C1 segment of cervical spinal cord (tissue), 14 donors: ENCODE measurements at regions not wholly inside any gene's neighbourhood (a gene's known extent, or its start where the extent isn't known, plus 50 kb on each side); places are given as distances from the start of the nearest gene placed in this dataset.

ENCODE experiments used
- DNase-seq, 14 donors: peaks; one replicate each; lab custom pipeline; 2025; lab: John Stamatoyannopoulos, UW

- peak in 1 of 14 donors; percentile 39 for DNase-seq
Observed at GRCh38 chr18:78914249-78914935, 65.2 kb upstream of the SALL3 start.

DNA sequence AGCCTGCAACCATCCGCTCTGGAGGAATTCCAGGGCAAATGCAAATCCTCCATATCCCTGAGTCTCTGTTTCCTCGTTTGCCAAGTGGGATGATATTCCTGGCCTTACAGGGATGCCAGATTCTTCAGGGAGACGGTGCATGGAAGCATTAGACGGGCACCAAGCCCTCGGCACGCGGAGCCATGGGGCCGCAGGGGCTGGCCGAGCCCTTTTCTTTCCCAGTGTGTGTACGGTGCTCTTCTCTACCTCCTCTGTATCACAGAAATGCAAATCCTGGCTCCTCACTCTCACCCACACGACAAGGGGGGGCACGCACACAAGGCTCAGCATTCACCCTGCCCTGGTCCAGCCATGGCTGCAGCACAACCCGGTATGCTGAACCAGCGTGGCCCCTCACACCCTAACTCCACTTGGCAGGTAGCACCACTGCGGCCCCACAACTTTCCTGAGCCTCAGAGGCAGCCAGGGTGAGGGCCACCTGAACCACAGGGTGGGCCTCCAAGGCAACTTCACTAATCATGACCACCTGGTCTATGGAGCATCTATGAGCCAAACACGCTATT, 64.1 kb upstream of the SALL3 start:
- no peak for DNase-seq

DNA sequence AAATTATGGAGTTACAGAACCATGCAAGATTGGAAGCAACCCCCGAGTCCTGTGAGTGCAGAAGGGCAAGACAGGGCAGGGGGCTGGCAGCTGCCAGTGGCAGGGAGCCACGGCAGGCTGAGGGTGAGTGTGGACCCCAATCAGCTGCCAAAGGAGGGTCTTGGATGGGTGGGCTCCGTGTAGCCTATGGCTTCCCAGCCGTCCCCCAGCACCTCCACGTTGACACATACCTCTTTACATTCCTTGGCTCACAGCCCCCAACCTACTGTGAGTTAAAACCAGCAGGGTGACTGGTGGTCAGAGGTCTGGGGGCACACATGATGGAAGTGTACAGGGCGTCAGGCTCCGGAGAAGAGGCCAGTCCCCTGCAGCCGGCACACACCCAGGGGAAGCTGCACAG, 60.9 kb upstream of the SALL3 start:
- no peak for DNase-seq

- no peak for DNase-seq
Observed at GRCh38 chr18:78919956-78920355, 59.7 kb upstream of the SALL3 start.

DNA sequence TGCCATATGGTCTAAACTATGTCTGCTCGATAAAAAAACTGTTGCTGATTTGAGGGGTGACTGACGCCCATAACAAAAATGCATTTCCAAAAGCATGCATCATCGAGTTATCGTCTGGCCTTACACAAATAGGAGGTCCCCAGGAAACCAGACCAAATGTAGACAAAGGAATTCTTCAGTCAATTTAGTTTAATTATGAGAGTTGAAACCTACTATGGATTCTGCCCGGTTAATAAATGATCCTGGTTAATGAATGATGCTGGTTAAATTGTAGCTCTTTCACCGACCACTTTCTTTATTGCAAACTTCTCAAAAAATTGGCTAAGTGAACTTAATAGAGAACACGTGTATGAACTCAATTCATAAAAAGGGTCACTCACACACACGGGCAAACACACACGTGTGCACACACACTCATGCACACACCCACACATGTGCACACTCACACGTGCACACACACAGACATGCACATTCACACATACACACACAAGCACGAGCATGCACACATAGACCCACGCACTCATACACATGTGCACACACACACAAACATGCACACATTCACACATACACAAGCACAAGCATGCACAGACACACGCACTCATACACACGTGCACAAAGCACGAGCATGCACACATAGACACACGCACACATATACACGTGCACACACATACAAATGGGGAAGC, 59.0 kb upstream of the SALL3 start:
- no peak for DNase-seq

GRCh38 chr18:78922856-78923255, 56.8 kb upstream of the SALL3 start:
- DNase-seq, result no peak

- DNase-seq, result no peak
Observed at GRCh38 chr18:78924301-78924700, 55.3 kb upstream of the SALL3 start.

GRCh38 chr18:78924786-78925540, 54.7 kb upstream of the SALL3 start:
- DNase-seq, result no peak

- DNase-seq, result no peak
Observed at GRCh38 chr18:78925557-78926242, 53.9 kb upstream of the SALL3 start.

DNA sequence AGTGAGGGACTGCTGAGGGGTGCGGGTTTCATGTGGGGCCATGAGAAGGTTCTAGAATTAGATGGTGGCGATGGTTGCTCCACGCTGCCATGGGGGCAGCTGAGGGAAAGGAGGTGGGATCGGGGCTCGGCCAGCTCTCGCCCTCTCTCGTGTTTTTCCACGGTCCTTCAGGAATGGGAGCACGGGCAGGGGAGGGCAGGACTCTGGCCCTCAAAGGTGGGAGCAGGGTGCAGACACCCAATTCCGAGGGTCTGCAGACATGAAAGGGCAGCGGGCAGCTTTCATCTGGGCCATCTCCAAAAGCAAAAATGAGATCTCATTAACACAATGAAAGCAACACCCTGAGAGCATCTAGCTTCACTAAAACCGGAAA, 53.4 kb upstream of the SALL3 start:
- DNase-seq, result no peak

- DNase-seq, result no peak
Observed at GRCh38 chr18:78927156-78927555, 52.5 kb upstream of the SALL3 start.

DNA sequence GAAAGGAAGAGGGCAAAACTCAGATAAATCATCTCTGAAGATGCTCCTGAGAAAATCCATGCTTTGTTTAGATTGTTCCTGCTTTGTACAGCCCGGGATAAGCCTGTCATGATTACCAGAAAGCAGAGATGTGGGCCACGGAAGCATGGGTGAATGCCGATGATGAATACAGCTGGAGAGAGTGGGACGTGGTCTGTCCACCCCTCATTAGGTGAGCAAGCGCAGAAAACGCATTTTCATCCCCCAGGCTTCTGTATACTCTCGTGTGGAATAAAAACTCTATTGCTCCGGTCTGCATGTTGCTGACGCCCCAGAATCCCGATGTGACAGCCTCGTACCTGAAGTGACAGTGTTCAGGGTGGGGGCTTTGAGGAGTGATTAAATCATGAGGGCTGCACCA, 52.0 kb upstream of the SALL3 start:
- no peak for DNase-seq

DNA sequence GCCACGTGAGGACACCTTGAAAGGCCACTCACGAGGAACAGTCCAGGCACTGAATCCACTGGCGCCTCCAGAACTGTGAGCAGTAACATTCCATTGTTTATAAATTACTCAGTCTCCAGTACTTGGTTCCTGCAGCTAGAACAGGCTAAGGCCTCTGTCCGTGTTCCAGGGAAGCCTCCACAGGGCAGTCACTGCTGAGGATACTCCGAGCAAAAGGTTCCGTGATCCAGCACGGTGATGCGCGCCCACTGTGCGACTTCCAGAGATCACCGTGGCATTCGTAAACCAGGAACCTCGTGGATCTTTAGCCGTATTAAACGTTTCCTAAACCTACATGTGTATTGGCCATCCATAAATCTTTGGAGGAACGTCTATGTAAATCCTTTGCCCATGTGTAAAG, 51.5 kb upstream of the SALL3 start:
- DNase-seq, result no peak

DNA sequence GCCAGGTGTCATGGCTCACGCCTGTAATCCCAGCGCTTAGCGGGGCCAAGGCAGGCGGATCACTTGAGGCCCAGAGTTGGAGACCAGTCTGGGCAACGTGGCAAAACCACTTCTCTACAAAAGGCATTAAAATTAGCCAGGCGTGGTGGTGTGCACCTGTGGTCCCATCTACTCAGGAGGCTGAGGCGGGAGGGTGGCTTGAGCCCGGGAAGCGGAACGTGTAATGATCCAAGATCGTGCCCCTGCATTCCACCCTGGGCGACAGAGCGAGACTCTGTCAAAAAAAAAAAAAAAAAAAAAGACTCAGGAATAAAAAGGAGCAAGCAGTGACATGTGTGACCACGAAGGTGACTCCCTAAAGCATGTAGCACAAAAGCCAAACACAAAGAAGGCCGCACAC, 50.1 kb upstream of the SALL3 start:
- DNase-seq, result no peak
